Globus pallidus (tissue), 1 donor: ENCODE measurements at regions not wholly inside any gene's neighbourhood (a gene's known extent, or its start where the extent isn't known, plus 50 kb on each side); places are given as distances from the start of the nearest gene placed in this dataset.
A peak's percentile ranks its signal among the peaks of the same experiment; 100 is the strongest.
"Not testable (repeated sequence)": the region's sequence is repeated elsewhere in the genome, so short reads cannot be mapped to it uniquely, and the experiment has no call there.

Experiments
- DNase-seq: peaks from one replicate; pipeline ENCODE4 v3.0.0-alpha.2; 2015; ENCODE audit warnings: low spot score

DNA sequence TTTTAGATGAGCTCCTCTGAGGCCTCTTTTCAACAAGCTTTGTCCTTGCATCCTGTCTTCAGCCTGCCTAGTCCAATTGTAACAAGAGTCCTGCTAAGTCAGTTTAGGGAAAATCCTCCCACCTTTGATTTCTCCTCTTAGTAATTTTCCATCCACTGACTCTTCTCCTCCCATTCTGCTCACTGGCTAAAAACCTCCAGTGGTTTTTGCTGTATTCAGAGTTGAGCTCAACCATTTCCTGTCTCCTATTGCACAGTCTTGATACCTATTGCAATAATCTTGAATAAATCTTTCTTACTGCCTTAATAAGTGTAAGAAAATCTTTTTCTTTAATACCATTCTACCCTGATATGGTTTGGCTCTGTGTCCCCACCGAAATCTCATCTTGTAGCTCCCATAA lies 117.8 kb upstream of the ENPP6 start:
- DNase-seq, result no peak

DNA sequence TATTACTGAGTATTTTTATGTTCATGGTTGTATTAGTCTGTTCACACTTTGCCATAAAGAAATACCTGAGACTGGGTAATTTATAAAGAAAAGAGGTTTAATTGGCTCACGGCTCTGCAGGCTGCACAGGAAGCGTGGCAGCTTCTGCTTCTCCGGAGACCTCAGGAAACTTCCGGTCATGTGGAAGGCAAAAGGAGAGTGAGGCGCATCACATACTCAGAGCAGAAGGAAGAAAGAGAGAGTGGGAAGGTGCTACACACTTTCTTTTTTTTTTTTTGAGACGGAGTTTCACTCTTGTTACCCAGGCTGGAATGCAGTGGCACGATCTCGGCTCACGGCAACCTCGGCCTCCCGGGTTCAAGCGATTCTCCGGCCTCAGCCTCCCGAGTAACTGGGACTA lies 115.8 kb upstream of the ENPP6 start:
- not testable (repeated sequence) for DNase-seq

DNA sequence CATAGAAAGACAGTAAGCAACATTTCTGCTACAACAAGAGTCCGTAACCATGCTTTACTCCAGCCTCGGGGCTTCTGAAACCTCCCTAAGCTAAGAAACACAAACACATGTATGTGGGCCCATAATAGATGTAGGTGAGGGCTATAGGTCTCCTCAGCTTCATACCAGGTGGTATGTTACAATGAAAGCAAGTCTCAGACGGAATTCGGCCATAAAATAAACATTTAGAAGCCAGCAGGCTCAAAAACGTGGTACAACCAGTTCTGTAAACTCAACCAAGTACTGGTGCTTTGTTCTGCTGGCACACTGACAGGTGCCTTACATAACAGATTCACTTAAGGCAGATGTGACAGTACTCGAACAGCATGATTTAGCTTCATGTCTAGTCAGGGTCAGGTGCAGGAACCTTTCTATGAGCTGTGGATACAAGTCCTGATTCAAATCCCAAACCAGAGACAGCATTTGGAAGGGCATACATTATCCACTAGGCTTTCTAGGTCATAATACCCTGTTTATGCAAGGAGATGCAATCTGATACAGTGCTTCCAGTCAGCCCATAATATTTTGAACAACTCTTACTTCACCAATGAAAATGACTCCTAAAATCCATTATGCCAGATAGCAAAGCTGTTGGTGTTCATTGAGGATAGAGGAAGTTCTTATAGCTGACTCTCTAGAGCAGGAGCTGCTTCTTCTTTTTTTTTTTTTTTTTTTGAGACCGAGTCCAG lies 113.8 kb upstream of the ENPP6 start:
- no peak for DNase-seq

- not testable (repeated sequence) for DNase-seq
Measured at GRCh38 chr4:184330517-184331094, 112.9 kb upstream of the ENPP6 start.

GRCh38 chr4:184329659-184330400 lies 112.2 kb upstream of the ENPP6 start:
- DNase-seq, result peak; percentile 65

- DNase-seq, result no peak
Measured at GRCh38 chr4:184329235-184329634, 111.6 kb upstream of the ENPP6 start.

GRCh38 chr4:184328022-184328736 lies 110.5 kb upstream of the ENPP6 start:
- no peak for DNase-seq

DNA sequence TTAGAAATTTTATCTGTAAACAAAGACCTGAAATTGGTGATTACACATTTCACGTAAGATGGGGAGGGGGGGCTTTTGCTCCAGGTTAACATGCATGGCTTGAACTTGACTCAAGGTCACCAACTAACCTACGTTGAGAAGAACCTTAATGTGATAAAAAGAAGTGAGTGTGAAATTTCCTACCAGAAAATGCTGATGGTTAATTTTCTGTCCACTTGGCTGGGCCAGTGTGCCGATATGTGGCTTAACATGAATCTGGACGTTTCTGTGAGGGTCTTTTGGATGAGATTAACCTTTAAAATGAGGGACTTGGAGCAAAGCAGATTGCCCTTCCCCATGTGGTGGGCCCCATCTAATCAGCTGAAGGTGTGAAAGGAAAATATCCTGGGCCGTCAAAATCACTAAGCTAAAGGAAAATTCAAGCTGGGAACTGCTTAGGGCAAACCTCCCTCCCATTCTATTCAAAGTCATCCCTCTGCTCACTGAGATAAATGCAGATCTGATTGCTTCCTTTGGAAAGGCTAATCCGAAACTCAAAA lies 107.3 kb upstream of the ENPP6 start:
- no peak for DNase-seq

DNA sequence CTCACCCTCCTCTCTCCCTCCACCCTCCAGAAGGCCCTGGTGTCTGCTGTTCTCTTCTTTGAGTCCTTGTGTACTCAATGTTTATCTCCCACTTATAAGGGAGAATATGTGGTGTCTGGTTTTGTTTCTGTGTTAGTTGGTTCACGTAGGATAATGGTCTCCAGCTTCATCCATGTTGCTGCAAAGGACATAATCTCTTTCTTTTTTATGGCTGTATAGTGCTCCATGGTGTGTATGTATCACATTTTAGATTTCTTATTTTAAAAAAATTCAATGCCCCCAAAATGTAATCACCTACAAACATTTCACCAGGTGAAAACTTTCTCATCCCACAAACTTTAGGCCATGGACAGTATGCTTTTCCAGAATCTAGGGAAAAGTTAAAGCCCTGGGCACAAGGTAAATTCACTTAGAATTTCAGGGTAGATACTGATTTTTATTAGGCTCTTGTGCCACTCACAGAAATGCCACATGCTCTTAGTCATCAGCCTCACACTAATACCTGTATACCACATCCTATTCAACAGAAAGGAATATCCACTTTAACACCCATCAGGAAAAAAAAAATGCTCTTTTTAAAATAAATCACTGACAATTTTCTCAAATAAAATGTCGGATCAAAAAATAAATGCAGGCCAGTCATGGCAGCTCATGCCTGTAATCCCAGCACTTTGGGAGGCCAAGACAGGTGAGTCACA lies 104.8 kb upstream of the ENPP6 start:
- DNase-seq, result no peak

GRCh38 chr4:184320631-184321030 lies 103.0 kb upstream of the ENPP6 start:
- no peak for DNase-seq

DNA sequence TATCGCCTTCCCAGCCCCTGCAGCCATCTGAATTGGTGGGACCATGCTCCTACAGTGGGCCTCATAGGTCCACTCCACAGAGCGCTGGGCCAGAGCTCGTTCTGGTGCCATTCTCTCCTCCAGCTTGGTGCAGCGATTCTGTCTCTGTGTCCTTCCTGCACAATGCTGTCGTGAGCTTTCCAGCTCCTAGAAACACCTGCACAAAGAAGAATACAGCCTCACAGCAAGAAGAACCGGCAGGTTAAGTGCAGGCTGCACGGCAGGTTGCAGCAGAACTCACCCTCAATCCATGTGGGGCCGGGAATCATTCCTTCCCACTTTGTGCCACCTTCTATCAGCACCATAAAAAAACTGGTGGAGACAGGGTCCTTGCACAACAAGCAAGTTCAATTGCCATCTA lies 101.2 kb upstream of the ENPP6 start:
- no peak for DNase-seq

- no peak for DNase-seq
Measured at GRCh38 chr4:184317234-184317918, 99.7 kb upstream of the ENPP6 start.

DNA sequence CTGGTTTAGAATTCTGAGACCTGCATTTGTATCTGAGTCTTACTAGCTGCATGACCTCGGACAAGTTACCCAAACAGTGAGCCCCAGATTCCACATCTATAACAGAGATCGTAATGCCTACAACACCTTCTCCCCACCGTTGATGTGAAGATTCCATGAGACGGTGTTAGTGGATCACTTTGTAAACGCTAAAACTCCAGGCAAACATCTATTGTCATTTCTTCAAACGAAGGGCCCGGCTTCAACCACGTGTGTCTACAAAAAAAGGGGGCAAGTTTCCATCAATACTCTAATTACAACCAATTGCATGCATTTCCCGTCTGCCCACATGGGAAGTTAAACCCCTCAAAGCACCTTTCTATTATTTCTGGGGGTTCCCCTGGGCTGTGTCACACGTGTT lies 99.1 kb upstream of the ENPP6 start:
- no peak for DNase-seq

DNA sequence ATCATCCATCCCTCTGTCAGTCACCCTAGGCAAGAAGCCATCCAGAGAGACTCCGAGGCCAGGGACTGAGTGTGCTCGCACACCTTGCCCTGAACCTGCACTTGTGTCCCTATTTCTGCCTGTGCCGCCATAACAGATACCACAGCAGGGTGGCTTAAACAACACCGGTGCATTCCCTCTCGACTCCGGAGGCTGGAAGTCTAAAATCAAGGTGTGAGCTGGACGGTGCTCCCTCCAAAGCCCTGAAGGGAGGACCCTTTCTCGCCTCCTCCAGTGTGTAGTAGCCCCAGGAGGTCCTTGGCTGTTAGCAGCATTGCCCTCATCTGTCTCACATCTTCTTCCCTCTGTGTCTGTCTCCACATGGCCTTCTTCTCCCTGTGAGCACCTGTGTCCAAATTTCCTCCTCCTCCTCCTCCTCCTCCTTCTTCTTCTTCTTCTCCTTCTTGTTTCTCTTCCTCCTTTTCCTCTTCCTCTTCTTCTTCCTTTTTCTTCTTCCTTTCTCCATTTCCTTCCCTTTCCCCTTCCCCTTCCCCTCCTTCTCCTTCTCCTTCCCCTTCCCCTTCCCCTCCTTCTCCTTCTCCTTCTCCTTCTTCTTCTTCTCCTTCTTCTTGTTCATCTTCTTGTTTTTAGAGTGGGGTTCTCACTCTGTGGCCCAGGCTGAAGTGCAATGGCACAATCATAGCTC lies 98.1 kb upstream of the ENPP6 start:
- no peak for DNase-seq

GRCh38 chr4:184313702-184314659 lies 96.3 kb upstream of the ENPP6 start:
- no peak for DNase-seq

- DNase-seq, result no peak
Measured at GRCh38 chr4:184313058-184313581, 95.4 kb upstream of the ENPP6 start.

- no peak for DNase-seq
Measured at GRCh38 chr4:184312126-184312525, 94.5 kb upstream of the ENPP6 start.

GRCh38 chr4:184310881-184311709 lies 93.4 kb upstream of the ENPP6 start:
- no peak for DNase-seq
